ENCODE measurements at regions not wholly inside any gene's neighbourhood (a gene's known extent, or its start where the extent isn't known, plus 50 kb on each side); places are given as distances from the start of the nearest gene placed in this dataset.
"Not testable (repeated sequence)": the region's sequence is repeated elsewhere in the genome, so short reads cannot be mapped to it uniquely, and the experiment has no call there.

- DNase-seq, result not testable (repeated sequence)
Observed at GRCh38 chr5:176018598-176018997, 50.5 kb upstream of the THOC3 start.

DNA sequence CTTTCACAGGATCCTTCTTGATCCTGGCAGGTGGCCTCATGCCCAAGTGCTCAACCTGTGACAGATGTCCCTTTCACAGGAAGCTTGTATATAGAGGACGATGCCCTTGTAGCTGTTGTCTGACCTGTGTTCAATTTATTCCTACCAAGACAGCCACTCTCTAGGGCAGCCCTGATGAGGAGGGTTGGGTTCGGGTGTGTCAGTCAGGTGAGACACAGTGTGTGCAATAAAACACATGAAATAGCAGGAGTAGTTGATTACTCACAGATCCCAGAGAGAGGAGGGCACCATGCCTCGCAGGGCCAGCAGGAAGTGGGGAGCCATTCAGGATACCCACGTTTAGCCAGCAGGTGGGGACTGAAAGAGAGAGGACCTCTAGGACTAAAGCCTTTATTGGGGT, 52.7 kb upstream of the THOC3 start:
- DNase-seq, result not testable (repeated sequence)

GRCh38 chr5:176023535-176023934, 55.4 kb upstream of the THOC3 start:
- DNase-seq, result not testable (repeated sequence)

DNA sequence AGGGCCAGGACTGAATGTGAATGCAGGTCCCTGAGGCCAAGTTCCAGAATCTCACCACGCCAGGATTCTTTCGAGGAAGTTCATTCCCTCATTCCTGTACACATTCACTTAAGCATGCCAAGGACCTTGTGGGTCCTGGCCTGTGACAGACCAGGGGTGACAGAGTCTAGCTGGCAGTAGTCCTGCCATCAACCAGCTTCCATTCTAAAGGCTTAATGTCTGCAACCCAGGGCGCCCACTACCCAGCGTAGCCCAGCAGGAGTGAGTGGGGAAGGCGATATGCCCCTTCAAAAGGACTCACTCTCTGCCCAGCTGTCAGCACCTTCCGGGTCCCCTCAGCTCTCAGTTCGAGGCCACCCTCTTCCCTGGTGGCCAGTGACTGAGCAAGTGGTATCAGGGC, 61.3 kb upstream of the THOC3 start:
- peak; percentile 56 for DNase-seq

DNA sequence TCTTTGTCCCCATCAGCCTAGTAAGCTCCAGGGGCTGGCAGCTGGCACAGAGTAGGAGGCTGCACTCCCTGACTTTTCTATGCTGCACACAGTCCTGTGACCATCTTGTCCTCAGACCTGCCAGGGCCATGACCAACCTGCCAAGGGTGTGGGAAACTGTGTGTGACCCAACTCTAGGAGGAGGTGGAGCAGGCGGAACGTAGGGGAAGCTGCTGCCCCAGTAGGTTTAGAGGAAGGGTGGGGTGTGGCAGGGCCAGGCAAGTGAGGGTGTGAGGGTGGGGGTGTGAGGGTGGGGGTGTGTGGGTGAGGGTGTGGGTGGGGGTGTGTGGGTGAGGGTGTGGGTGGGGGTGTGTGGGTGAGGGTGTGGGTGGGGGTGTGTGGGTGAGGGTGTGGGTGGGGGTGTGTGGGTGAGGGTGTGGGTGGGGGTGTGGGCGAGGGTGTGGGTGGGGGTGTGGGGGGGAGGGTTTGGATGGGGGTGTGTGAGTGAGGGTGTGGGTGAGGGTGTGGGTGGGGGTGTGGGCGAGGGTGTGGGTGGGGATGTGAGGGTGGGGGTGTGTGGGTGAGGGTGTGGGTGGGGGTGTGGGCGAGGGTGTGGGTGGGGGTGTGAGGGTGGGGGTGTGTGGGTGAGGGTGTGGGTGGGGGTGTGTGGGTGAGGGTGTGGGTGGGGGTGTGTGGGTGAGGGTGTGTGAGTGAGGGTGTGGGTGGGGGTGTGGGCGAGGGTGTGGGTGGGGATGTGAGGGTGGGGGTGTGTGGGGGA, 62.4 kb upstream of the THOC3 start:
- DNase-seq, result peak; percentile 11

DNA sequence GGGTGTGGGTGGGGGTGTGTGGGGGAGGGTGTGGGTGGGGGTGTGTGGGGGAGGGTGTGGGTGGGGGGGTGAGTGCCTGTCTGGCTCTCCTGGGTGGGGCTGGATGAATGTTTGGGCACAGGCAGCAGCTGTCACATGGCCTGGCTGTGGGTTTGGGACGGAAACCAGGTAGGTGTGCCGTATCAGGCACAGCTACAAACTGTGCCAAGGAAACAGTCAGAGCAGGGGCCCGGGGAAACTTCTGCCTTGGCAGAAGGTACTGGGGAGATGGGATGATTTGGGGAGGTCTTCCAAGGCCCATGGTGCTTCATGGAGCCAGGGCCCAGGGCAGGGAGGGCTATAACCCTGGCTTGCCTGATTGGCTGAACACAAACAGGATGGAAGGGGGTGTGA, 63.0 kb upstream of the THOC3 start:
- DNase-seq, result not testable (repeated sequence)

- DNase-seq, result peak; percentile 55
Observed at GRCh38 chr5:176033186-176033585, 65.1 kb upstream of the THOC3 start.

GRCh38 chr5:176034407-176035200, 66.5 kb upstream of the THOC3 start:
- peak; percentile 58 for DNase-seq

- not testable (repeated sequence) for DNase-seq
Observed at GRCh38 chr5:176035201-176035530, 67.1 kb upstream of the THOC3 start.

GRCh38 chr5:176035816-176036308, 67.7 kb upstream of the THOC3 start:
- DNase-seq, result peak; percentile 61

- peak; percentile 54 for DNase-seq
Observed at GRCh38 chr5:176036391-176036790, 68.3 kb upstream of the THOC3 start.

DNA sequence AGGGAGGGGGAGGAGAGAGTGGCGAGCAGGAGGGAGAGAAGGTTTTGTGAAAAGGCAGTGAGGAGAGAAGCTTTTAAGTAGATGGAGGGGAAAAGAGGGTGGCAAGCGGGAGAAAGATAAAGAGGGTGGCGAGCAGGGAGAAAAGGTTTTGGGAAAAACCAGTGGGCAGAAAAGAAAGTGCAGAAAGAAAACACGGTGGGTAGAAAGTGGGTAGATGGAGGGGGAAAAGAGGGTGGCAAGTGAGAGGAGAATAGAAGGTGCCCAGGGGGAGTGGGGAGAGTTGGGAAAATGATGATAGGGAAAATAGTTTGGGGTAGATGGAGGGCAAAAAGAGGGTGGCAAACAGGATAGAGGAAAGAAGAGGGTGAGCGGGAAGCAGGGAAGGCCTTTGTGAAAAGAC, 69.1 kb upstream of the THOC3 start:
- peak; percentile 44 for DNase-seq

DNA sequence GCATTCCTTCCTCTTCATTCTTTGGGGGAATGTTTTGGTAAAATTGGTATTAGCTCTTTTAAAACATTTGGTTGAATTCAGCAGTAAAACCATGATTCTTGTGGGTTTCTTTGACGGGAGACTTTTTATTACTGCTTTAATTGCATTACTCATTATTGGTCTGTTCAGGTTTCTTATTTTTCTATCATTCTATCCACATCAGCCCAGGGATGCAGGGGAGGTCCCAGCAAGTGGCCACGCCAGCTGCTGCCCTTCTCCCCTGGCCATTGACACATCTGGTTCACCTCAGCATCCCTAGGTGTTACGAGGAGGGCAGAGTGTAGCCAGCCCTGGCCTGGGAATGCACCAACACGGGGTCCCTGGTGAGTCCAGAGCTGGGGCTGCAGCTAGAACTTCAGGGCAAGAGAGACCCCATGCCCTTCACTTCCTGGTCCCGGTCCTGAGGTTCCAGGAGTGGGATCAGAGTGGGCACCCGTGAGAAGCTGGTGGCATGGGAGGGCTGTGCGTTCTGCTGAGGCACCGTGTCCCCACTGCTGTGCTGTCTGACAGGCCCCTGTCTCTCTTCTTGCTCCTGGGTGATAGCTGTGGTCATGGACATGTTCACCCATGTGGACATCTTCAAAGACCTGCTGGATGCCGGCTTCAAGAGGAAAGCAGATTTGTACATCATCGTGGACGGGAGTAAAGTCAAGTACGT, 72.1 kb upstream of the THOC3 start:
- peak; percentile 54 for DNase-seq

DNA sequence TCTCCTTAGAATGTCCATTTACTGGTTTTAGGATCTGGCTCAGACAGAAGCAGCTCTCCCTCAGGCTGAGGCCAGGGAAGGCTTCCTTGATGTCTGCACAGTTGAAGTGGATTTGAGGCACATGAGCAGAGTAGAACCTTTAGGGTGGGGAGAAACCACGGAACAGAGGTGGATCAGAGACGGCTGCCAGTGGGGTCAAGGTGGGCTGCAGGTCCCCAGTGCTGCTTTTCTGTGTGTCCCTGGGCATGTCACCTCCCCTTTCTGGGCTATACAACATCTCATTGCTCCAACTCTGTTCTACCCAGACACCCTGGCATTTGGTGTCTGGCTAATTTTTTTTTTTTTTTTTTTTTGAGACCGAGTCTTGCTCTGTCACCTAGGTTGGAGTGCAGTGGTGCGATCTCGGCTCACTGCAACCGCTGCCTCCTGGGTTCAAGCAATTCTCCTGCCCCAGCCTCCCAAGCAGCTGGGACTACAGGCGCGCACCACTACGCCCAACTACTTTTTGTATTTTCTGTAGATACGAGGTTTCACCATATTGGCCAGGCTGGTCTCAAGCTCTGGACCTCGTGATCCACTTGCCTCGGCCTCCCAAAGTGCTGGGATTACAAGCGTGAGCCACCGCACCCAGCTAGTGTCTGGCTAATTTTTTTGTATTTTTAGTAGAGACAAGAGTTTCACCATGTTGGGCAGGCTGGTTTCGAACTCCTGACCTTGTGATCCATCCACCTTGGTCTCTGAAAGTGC, 73.3 kb upstream of the THOC3 start:
- not testable (repeated sequence) for DNase-seq

DNA sequence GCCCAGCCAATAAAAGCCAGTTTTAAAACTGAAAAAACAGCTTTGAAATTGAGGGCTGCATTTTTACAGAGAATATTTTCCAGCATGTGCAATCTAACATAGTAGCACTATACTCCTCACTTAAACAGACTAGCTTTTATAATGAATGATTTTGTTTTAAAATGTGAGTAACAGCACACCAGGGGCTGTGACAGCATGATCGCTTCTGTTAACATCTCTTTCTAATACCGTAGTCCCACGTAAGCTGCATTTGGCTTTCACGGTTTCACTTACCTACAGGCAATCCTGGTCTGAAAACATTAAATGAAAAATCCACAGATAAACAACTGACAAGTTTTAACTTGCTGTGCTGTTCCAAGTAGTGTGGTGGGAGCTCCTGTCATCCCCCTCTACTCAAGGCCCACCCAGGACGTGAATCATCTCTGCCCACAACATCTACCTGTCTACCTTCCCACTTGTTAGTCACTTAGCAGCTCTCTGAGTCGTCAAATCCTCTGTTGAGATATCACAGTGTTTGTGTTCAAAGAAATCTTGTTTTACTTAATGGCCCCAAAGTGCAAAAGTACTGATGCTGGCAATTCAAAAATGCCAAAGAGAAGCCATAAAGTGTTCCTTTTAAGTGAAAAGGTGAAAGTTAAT, 74.0 kb upstream of the THOC3 start:
- not testable (repeated sequence) for DNase-seq

GRCh38 chr5:176043252-176043829, 75.2 kb upstream of the THOC3 start:
- DNase-seq, result not testable (repeated sequence)

DNA sequence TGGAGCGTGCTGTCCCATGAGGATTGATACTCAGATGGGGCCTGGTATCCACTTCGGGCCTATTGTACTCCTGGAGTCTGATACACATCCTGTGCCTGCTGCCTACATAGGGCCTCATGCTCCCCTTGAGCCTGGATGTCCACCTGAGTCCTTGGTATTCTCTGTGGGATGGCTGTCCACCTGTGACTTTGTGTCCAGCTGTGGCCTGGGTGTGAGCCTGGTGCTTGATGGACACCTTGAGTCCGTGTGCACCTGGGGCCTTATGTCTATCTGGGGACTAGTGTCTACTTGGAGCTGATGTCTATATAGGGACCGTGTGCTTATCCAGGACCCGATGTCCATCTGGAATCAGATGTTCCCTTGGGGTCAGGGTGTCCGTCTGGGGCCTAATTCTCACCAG, 75.9 kb upstream of the THOC3 start:
- DNase-seq, result not testable (repeated sequence)

DNA sequence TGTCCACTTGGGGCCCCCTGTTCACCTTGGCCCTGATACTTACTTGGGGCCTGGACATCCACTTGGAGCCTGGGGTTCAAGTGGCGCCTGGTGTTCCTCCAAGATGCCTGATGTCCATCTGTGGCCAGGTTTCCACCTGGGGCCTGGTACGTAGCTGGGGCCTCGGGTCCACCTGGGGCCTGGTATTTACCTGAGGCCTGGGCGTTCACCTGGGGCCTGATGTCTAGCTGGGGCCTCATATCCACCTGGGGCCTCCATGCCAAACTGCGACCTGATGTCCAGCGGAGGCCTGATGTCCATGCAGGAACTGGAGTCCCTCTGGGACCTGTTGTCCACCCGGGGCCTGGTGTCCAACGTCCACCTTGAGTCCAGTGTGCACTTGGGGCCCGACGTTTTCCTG, 76.3 kb upstream of the THOC3 start:
- DNase-seq, result not testable (repeated sequence)

- DNase-seq, result not testable (repeated sequence)
Observed at GRCh38 chr5:176045442-176045841, 77.3 kb upstream of the THOC3 start.

GRCh38 chr5:176048671-176049070, 80.6 kb upstream of the THOC3 start:
- DNase-seq, result not testable (repeated sequence)

DNA sequence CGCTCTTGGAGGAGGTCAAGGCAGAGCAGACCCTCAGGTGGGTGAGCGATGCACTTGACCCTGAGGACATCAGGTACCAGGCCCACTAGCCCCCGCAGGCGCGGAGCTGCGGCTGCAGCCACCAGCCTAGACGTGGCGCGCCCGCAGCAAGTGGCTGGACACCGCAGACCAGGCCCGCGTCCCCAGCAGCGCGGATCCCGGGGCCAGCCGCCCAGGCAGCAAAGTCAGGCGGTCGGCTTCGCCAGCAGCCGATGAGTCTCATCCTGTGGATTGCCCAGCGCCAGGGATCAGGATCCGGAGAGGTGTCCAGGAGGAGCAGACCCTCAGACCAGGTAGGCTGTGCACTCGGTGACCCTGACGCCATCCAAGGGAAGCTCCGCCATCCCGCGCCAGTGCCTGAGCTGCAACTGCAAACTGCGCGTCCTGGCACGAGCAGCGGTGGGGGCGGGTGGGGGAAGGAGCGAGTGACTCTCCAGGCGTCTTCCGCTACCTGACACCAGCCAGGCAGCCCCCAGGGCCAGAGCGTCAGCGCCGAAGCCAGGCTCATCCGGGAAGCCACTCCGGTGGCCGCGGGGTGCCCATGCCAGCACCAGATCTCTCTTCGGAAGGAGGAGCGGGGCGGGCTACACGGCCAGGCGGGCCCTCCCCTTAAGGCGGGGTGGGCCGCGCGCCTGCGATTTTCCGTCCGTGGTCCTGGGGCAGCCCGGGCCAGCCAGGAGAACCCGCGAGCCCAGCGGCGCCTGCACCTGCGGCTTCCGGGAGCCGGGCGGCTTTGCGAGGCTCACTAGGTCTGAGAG, 92.6 kb upstream of the THOC3 start:
- DNase-seq, result peak; percentile 71
